ENCODE measurements at regions not wholly inside any gene's neighbourhood (a gene's known extent, or its start where the extent isn't known, plus 50 kb on each side); places are given as distances from the start of the nearest gene placed in this dataset.

- H3K23ac ChIP-seq (ENCODE audit: insufficient read length, low read depth, low read length) = no peak overlapping the region
- H2BK20ac ChIP-seq (ENCODE audit: low read depth, low read length, poor library complexity, severe bottlenecking) = no peak overlapping the region
- H2BK120ac ChIP-seq (ENCODE audit: low read depth, low read length, poor library complexity, severe bottlenecking) = no peak overlapping the region
- H3K9me3 ChIP-seq (ENCODE audit: control insufficient read depth, low read depth, low read length) = no peaks in the 10 kb centered on the region
- H3K9me3 Mint-ChIP-seq = no peaks in the 10 kb centered on the region; a peak in 3 of 5 replicates
- no peaks in the 10 kb centered on the region for H3K4me1 ChIP-seq (ENCODE audit: insufficient read depth, low read length)
- no peaks in the 10 kb centered on the region for H3K27me3 Mint-ChIP-seq (ENCODE audit: low read depth)
- H3K4me1 Mint-ChIP-seq = peaks cover 5 to 7% of the 10 kb centered on the region in 2 experiments; a peak in 3 of 4 replicates
- no peaks in the 10 kb centered on the region for H3K23me2 ChIP-seq (ENCODE audit: insufficient read length, low read depth, low read length, poor library complexity, severe bottlenecking)
- no peak overlapping the region for H4K8ac ChIP-seq (replicated peaks; ENCODE audit: insufficient read length, low read depth, low read length)
- H3K18ac ChIP-seq (ENCODE audit: insufficient read length, low read depth, low read length) = no peak overlapping the region
- no peaks in the 10 kb centered on the region for H3K36me3 Mint-ChIP-seq (ENCODE audit: insufficient read depth in 1 of 3, low read depth in 3 of 3)
- no peaks in the 10 kb centered on the region for H3K27me3 ChIP-seq (ENCODE audit: insufficient read depth, low read length)
- no peak for TF ChIP-seq CTCF (conservative IDR thresholded peaks at IDR 0.05)
- no peak overlapping the region for H4K5ac ChIP-seq (ENCODE audit: insufficient read length, low read depth, low read length)
- H3K9ac ChIP-seq (ENCODE audit: extremely low read depth, insufficient read length, low read length) = no peak overlapping the region
- no peaks in the 10 kb centered on the region for H4K20me1 ChIP-seq (ENCODE audit: control insufficient read depth, insufficient read depth, insufficient read length)
- H3K79me1 ChIP-seq (ENCODE audit: insufficient read depth, low read depth, low read length, poor library complexity, severe bottlenecking) = no peaks in the 10 kb centered on the region
- no peak overlapping the region for H2BK15ac ChIP-seq (ENCODE audit: low read depth, low read length)
- H3K4me3 Mint-ChIP-seq = no peak overlapping the region; a peak in 1 of 5 replicates
- no peak overlapping the region for H3K4ac ChIP-seq (ENCODE audit: low read depth, low read length)
- no peak overlapping the region for H3K27ac ChIP-seq (ENCODE audit: insufficient read length, low read depth, low read length)
- H2BK5ac ChIP-seq (ENCODE audit: insufficient read length, low read length) = no peak overlapping the region
- H3T11ph ChIP-seq (ENCODE audit: low read length) = no peak overlapping the region
- H2AFZ ChIP-seq (ENCODE audit: low read length) = no peak overlapping the region
- H3K79me2 ChIP-seq (ENCODE audit: insufficient read depth, low read length) = no peaks in the 10 kb centered on the region
- no peak overlapping the region for H2BK12ac ChIP-seq (ENCODE audit: insufficient read length, low read depth, low read length)
- H3K56ac ChIP-seq (ENCODE audit: insufficient read length, low read depth, low read length) = no peak overlapping the region
- no peak overlapping the region for H4K91ac ChIP-seq (ENCODE audit: insufficient read length, low read depth, low read length)
- no peak overlapping the region for H3K4me2 ChIP-seq (ENCODE audit: insufficient read depth, insufficient read length, low read length)
- no peak overlapping the region for H3K14ac ChIP-seq (ENCODE audit: insufficient read depth, low read length)
- H3K27ac Mint-ChIP-seq = 0 out of 7 replicates have a peak overlapping the region, but pooled peaks of 1 of the 3 experiments have one; percentile 21
- DNase-seq = no peak
- no peak overlapping the region for H2AK5ac ChIP-seq (ENCODE audit: insufficient read length, low read length)
- WGBS (ENCODE audit: extremely low coverage, insufficient read length, low lambda C conversion rate) = no CpG with 5 or more reads among the region's 6 CpGs
These were observed 671.2 kb upstream of the PTCHD4 start for GRCh38 chr6:48782225-48782624.

All from H9 (cell line).